Thoracic aorta (tissue), 2 donors: ENCODE measurements at regions not wholly inside any gene's neighbourhood (a gene's known extent, or its start where the extent isn't known, plus 50 kb on each side); places are given as distances from the start of the nearest gene placed in this dataset.

Source experiments
- ATAC-seq: fragments of 150-250 bp; one replicate; pipeline ENCODE4 v1.8.0; 2017; ENCODE audit warnings: low read depth; ENCODE audit not compliant: insufficient number of reproducible peaks, low FRiP score
- DNase-seq: peaks from one replicate; pipeline ENCODE4 v3.0.0-alpha.2; 2020; ENCODE audit warnings: low spot score
- H3K27ac ChIP-seq, 2 donors: fragments of 200-600 bp; sonication (generic); 1 replicate in 1 of 2; 2 replicates in 1 of 2; pipeline ENCODE4 v1.5.1; 2016; ENCODE audit warnings: mild to moderate bottlenecking in 2 of 2, moderate library complexity in 2 of 2
- H3K27me3 ChIP-seq: fragments of 200-600 bp; sonication (generic); replicated peaks from 2 replicates; pipeline ENCODE4 v1.6.0; 2016; ENCODE audit warnings: mild to moderate bottlenecking; ENCODE audit not compliant: insufficient read depth
- H3K36me3 ChIP-seq: fragments of 200-600 bp; sonication (generic); one replicate; pipeline ENCODE4 v1.5.1; 2016
- H3K4me1 ChIP-seq, 2 donors: fragments of 200-600 bp; sonication (generic); 1 replicate in 1 of 2; 2 replicates in 1 of 2; pipeline versions ENCODE4 v1.5.1 to v1.6.0; 2016; ENCODE audit warnings: low read depth in 2 of 2, mild to moderate bottlenecking in 1 of 2; ENCODE audit not compliant: control insufficient read depth in 1 of 2
- H3K4me3 ChIP-seq: fragments of 200-600 bp; sonication (generic); 2 replicates; pipeline ENCODE4 v1.5.1; 2016; ENCODE audit warnings: mild to moderate bottlenecking
- H3K9me3 ChIP-seq: fragments of 200-600 bp; sonication (generic); 2 replicates; pipeline ENCODE4 v1.5.1; 2016
- TF ChIP-seq, protein P1 (sequence below): fragments of 200-600 bp; sonication (generic); IDR thresholded peaks from one replicate; pipeline ENCODE4 v1.5.1; 2019; ENCODE audit warnings: antibody characterized with exemption

DNA sequence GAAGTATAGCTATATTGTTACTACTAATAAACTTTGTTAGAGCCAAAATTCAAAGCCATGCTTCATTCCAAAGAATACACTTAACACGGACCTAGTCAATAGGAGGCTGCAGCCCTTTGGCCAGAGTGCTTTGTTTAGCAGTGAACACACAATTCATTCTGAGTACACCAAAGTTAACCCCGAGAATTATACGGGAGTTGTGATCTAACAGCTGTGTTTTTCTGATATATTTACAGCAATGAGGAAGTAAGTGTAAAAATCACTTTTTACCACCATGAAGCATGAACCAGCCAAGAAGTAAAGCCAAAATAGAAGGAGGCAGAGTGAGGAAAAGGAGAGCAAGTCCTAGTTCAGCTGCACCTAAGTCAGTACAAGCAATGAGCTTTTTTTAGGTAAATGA, 156.8 kb upstream of the PDE3A start:
- H3K4me1 ChIP-seq: peaks cover 27 to 39% of the 10 kb centered on the region in 2 donors
- ATAC-seq: no peak
- TF ChIP-seq, protein P1, sequence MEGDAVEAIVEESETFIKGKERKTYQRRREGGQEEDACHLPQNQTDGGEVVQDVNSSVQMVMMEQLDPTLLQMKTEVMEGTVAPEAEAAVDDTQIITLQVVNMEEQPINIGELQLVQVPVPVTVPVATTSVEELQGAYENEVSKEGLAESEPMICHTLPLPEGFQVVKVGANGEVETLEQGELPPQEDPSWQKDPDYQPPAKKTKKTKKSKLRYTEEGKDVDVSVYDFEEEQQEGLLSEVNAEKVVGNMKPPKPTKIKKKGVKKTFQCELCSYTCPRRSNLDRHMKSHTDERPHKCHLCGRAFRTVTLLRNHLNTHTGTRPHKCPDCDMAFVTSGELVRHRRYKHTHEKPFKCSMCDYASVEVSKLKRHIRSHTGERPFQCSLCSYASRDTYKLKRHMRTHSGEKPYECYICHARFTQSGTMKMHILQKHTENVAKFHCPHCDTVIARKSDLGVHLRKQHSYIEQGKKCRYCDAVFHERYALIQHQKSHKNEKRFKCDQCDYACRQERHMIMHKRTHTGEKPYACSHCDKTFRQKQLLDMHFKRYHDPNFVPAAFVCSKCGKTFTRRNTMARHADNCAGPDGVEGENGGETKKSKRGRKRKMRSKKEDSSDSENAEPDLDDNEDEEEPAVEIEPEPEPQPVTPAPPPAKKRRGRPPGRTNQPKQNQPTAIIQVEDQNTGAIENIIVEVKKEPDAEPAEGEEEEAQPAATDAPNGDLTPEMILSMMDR: no peak

DNA sequence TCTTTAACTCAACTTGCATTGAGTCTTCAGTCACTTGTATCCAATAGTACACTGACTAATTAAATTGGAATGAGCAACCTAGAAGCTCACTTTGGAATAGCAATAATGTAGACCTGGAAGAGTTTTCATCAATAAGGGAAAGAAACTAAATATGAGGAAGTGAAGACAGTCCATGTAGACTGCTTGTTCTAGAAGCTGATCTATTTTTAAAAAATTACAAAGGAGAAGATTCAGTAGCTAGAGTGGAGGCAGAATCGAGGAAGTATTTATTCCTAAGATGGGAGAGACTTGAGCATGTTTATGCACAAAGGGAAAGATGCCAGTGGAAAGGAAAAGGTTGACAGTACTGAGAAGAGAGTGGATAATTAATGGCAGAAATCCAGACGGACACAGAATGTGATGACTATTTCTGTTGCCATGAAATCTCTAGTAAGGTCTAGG, 156.3 kb upstream of the PDE3A start:
- peaks cover 27 to 39% of the 10 kb centered on the region in 2 donors for H3K4me1 ChIP-seq
- TF ChIP-seq, protein P1: no peak
- peak overlapping the region; percentile 62 for H3K4me3 ChIP-seq
- H3K9me3 ChIP-seq: no peaks in the 10 kb centered on the region
- H3K36me3 ChIP-seq: no peaks in the 10 kb centered on the region
- no peak for DNase-seq
- ATAC-seq: no peak
- H3K27ac ChIP-seq: peak overlapping the region; percentile 57 to 69
- H3K27me3 ChIP-seq: no peaks in the 10 kb centered on the region

More for the DNA sequence above, 156.8 kb upstream of the PDE3A start:
- Histone ChIP-seq H3K27me3 (no peaks in the 10 kb centered on the region), H3K4me3 (no peak overlapping the region), H3K36me3 (no peaks in the 10 kb centered on the region), H3K9me3 (no peaks in the 10 kb centered on the region), H3K27ac (peak overlapping the region; percentile 57 to 69)
- no peak for DNase-seq

DNA sequence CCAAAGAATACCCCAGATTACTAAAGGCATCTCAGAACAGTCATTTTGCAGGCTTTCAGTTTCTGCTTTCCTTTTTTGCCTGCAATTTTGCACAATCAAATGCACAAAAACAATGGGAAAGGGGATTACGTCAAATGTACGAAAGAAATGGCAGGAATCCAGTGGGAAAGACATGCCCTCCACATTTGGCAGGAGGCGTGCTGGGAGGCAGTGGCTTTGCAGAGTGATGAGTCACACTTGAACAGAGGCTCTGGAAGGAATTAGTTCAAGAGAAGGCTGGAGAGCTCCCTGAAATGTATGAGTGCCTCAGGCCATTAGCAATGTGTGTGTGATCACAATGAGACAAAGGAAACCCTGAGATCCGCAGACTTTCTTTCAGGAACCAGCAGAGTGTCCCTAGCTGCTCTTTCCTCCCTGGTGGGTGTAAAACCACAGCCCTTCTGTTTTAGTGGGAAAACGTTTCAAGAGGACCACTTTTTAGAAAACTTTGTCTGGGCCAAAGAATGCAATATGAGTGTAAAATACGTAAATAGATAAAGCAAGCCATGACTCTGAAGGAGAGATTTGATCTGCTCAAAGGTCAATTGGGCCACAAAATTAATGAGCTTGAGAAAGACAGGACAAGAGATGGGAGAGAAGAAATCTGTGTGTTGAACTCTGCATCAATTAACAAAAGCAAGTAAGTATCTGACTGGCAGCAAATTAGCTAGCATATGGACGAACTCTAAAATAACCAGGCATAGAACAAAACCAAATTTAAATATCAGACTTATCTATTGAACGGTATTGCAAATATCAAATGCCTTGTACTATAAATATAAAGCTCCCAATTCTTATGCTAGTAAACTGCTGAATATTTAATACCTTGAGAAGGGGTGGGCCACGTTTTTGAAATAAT, 155.4 kb upstream of the PDE3A start:
- TF ChIP-seq, protein P1: no peak
- Histone ChIP-seq H3K27me3 (no peaks in the 10 kb centered on the region), H3K9me3 (no peaks in the 10 kb centered on the region), H3K27ac (peak overlapping the region; percentile 57 to 69), H3K36me3 (no peaks in the 10 kb centered on the region), H3K4me3 (peak overlapping the region; percentile 62), H3K4me1 (peaks cover 27 to 39% of the 10 kb centered on the region in 2 donors)
- peak; percentile 97 for ATAC-seq
- peak; percentile 53 for DNase-seq

DNA sequence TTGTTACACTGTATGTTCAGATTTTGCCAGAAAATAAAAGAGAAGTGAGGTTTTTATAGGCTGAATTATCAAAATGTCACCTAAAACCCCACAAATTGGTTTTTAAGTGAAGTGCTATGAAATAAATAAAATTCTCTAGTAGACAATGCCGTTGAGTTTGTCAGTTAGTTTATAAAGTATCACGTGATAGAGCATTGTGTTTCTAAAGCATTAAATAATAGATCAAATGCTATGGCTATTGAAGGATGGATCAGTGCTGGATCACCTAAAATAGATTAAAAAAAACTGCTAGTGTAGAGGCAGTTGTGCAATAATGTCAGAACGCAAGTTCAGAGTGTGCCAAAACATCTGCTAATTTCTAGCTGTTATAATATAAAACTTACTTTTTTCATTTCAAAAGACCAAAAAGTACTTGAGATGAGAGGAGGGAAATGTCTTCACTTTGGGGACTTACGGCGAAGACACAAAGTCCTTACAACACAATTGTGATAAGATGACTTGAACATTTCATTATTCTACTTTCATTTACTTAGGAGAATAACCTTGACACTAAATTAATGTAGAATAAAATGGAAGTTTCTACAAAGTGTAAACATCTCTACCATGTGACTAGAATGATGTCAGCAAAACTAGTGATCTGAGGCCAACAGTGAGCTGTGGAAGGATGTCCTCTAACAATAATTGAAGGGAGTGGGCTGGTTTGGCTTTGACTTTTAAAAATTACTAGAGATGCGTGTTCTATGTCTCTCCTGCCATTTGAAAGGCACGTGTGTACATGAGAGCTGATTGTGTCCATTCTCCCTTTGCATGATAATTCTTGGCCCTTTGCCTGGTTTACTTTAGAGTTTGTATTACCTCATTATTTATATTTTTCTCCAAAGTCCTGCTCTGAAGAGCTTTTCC, 154.4 kb upstream of the PDE3A start:
- Histone ChIP-seq H3K36me3 (no peaks in the 10 kb centered on the region), H3K9me3 (no peaks in the 10 kb centered on the region), H3K4me3 (no peak overlapping the region), H3K27ac (no peak overlapping the region), H3K4me1 (peaks cover 23 to 39% of the 10 kb centered on the region in 2 donors), H3K27me3 (no peaks in the 10 kb centered on the region)
- TF ChIP-seq, protein P1: no peak
- ATAC-seq (no peak), DNase-seq (no peak)

DNA sequence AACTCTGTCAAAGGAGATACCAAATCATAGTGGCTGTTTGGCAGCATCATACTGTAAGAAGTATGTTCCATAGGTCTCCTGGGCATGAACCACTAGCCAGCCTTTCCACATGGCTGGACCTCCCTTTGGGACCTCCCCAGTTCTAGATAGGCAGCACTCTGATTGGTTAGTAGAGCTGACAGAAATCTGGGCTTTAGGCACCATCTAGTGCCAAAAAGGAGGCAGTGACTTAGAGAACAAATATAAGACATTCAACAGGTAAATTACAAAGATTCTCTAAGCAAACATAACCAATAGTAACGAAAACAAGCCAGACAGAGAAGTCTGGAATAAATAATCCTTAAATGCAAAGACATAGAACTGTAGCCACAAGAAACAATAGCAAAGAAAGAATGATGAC, 148.0 kb upstream of the PDE3A start:
- TF ChIP-seq, protein P1: no peak
- no peak overlapping the region for H3K4me3 ChIP-seq
- H3K27me3 ChIP-seq: no peaks in the 10 kb centered on the region
- no peak for ATAC-seq
- no peaks in the 10 kb centered on the region for H3K36me3 ChIP-seq
- H3K4me1 ChIP-seq: no peaks in the 10 kb centered on the region
- no peak for DNase-seq
- no peak overlapping the region for H3K27ac ChIP-seq
- H3K9me3 ChIP-seq: peaks cover 4% of the 10 kb centered on the region
